GM19043 (cell line): ENCODE measurements at regions not wholly inside any gene's neighbourhood (a gene's known extent, or its start where the extent isn't known, plus 50 kb on each side); places are given as distances from the start of the nearest gene placed in this dataset.

Source experiments
- ATAC-seq: cut with Tn5 transposase; IDR thresholded peaks from one replicate; pipeline ENCODE4 v1.9.1; 2021; ENCODE audit warnings: low read depth; ENCODE audit not compliant: unreplicated experiment

- no peak for ATAC-seq
Observed at GRCh38 chr5:164721116-164721515, 1215.7 kb downstream of the MAT2B start.

- no peak for ATAC-seq
Observed at GRCh38 chr5:164721656-164722055, 1216.2 kb downstream of the MAT2B start.

DNA sequence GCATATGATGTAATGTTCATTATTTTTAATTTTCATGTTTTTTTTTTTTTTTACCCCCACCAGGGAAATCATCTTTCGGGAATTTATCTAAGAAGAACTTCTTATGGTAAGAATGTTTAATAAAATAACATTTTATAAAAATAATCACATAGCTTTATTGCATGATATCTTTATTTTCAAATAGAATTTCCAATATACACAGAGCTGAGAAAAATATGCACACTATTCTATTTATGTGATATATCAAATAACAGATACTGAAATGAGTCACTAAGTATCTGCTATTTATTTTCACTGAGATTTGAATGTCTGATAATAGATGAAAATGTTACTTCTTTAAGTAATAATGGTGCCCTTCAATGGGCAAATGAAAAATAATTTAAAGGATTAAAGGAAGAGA, 1217.3 kb downstream of the MAT2B start:
- no peak for ATAC-seq

GRCh38 chr5:164727012-164727411, 1221.6 kb downstream of the MAT2B start:
- no peak for ATAC-seq

DNA sequence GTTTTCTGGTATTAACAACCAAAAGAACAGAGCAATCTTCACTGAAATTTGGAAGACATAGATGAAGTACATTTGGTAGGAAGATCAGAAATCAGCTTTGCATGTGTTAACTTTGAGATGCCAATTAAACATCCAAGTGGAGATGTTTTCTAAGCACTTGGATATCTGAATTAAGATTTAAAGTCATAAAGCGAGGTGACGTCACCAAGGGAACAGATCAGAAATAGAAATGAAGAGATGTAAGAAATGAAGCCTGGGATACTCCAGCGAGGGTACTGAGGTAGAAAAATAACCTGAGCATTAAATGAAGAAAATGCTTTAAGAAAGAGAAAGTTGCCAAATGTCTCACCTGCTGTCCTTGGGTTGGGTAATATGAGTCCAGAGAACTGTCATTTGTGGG, 1223.3 kb downstream of the MAT2B start:
- ATAC-seq, result no peak

GRCh38 chr5:164735334-164735733, 1229.9 kb downstream of the MAT2B start:
- no peak for ATAC-seq

GRCh38 chr5:164741376-164741775, 1236.0 kb downstream of the MAT2B start:
- no peak for ATAC-seq

DNA sequence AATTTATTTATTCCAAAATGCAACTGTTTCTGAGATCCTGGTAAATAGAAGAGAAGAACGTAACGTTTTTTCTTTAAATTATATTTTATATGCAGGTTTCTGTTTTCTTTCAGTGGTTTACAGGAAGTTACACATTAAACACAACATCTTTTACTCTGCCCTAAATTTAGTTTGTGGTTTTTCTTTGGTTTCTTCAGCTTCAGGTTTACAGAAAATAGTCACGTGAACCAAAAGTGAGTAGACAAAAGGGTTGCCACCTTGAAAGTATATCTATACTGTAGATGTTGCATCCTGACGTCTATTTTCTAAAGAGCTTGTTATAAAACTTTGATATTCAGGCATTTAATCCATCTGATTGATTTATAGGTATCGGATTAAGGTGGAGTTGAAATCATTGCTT, 1236.6 kb downstream of the MAT2B start:
- peak; percentile 94 for ATAC-seq

GRCh38 chr5:164746723-164747122, 1241.3 kb downstream of the MAT2B start:
- ATAC-seq, result no peak

GRCh38 chr5:164747371-164747770, 1242.0 kb downstream of the MAT2B start:
- ATAC-seq, result no peak

DNA sequence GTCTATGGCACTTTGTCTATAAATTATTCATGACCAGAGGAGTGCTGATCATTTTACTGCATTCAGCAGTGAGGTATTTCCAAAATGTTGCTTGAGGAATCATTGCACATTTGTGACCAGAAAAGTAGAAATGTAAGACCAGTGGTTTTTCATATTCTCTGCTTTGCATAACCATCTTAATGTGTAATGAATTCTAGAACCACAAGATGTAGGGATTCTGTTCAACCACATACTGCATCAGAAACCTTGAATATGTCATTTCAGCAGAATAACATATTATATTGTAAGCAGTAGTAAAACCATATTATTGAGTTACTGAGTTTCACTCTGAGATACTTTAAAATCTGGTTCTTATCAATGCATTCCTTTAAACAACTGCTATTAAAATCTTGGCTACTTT, 1243.4 kb downstream of the MAT2B start:
- ATAC-seq, result peak; percentile 93

- ATAC-seq, result no peak
Observed at GRCh38 chr5:164753434-164753833, 1248.0 kb downstream of the MAT2B start.

DNA sequence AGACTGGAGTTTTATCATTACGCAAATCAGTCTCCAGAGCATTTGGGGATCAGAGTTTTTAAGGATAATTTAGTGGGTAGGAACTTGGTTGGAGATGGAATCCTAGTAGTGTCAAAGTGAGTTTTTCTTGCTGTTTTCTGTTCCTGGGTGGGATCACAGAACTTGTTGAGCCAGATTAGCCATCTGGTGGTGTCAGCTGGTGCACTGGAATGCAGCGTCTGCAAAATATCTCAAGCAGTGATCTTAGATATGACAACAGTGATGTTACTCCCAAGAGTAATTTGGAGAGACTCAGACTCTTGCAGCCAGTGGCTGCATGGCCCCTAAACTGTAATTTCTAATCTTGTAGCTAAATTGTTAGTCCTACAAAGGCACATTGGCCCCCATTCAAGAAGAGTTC, 1257.8 kb downstream of the MAT2B start:
- ATAC-seq, result no peak

DNA sequence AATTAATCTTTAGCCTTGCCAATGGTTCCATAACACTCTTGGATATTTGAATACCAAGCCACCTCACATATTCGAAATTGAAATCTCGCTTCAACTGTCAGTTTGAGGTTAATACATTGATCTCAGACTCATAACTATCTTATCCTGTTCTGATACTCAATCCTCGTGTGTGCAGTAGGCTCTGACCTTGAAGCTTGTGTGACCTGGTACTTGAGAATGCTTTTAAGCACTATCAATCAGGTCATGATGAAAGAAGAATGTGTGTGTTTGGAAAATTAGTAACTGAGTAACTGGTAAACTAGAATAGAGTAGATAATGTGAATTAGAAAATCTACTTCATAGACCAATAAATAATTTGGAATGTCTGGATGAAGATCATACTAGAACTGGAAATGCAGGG, 1266.7 kb downstream of the MAT2B start:
- ATAC-seq, result no peak

DNA sequence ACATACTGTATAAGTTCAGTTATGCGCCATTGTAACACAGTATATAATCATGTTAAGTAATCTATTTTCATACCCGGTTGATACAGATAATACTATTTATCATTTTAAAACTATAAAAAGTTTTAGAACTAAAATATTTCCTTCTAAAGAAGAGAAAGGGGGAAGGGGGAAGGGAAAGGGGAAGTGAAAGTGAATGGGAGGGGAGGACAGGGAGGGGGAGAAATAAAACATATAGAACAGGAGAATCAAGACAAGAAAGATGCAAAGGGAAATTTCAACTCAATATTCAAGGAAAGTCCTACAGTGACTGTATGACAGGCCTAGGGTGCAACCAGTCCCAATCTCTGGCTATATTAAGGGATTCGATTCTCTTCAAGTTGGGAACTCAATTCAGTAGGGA, 1278.8 kb downstream of the MAT2B start:
- ATAC-seq, result no peak

DNA sequence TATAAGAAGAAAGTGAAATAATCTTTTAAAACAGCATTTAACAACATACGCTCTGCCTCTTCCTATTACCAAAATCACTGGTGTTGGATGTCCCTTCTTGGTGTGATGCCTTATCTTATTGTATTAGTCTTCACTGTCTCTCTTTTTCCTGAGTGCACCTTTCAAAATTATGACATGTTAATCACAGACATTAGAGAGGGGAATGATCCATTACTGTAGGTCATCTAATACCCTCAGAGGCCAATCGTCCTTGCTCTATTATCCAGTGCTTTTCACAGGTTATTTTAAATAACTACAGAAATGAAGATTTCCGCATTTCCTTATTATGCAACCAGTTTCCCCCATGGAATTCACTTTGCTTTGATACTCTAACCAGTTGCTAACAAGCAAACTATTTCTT, 1292.7 kb downstream of the MAT2B start:
- no peak for ATAC-seq

DNA sequence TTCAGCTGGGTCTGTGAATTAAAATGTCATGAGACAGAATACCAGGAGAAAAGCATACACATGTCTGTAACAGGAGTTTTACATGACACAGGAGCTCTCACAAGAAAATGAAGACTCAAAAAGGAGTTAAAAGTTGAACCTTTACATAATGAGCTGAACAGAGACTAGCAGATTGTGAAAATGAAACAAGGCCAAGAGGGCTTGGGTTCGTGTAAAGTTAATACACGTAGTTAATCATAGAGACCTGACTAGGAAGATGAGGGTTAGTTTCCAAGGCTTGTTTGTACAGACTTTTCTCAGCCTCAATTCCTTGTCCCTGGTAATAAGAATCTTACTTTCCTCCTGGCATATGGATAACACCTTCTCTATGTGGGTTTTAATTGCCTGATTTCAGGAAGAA, 1294.0 kb downstream of the MAT2B start:
- no peak for ATAC-seq

- no peak for ATAC-seq
Observed at GRCh38 chr5:164801910-164802309, 1296.5 kb downstream of the MAT2B start.

GRCh38 chr5:164809821-164810220, 1304.4 kb downstream of the MAT2B start:
- peak; percentile 73 for ATAC-seq

- ATAC-seq, result no peak
Observed at GRCh38 chr5:164818445-164818844, 1313.0 kb downstream of the MAT2B start.

GRCh38 chr5:164824671-164825070, 1319.3 kb downstream of the MAT2B start:
- ATAC-seq, result no peak

- no peak for ATAC-seq
Observed at GRCh38 chr5:164832516-164832915, 1327.1 kb downstream of the MAT2B start.

GRCh38 chr5:164844348-164844747, 1338.9 kb downstream of the MAT2B start:
- ATAC-seq, result no peak

- no peak for ATAC-seq
Observed at GRCh38 chr5:164860896-164861295, 1355.5 kb downstream of the MAT2B start.
